GM23248 (cell line): ENCODE measurements at regions not wholly inside any gene's neighbourhood (a gene's known extent, or its start where the extent isn't known, plus 50 kb on each side); places are given as distances from the start of the nearest gene placed in this dataset.

Source experiments
- EZH2 ChIP-seq: fragments of 200-600 bp; sonication (generic); IDR thresholded peaks from 2 replicates; pipeline ENCODE4 v1.6.1; 2018; ENCODE audit warnings: antibody characterized with exemption, mild to moderate bottlenecking; ENCODE audit not compliant: insufficient read depth, poor library complexity, severe bottlenecking
- EZH2phosphoT487 ChIP-seq: fragments of 200-600 bp; sonication (generic); IDR thresholded peaks from 2 replicates; pipeline ENCODE4 v1.6.1; 2018; ENCODE audit warnings: antibody characterized with exemption, moderate library complexity, mild to moderate bottlenecking, low read depth; ENCODE audit not compliant: insufficient read depth

DNA sequence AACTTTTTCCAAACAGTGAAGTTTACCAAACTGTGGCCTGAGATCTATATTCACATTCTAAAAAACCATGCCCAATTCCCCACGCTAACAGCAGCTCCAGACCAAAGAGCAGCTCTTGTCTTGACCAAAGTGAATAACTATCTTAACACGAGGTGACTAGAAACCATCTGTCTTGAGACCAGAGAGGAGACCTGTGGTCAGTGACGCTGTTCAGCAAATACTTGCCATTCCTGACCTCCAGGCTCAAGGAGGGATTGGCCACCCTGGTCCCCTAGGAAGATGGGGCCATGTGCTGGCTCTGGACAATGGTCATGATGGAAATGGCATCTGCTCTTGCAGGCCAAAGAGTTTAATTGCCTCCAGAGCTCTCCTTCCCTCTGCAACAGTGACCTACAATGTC is 104.4 kb upstream of the CD93 start:
- TF ChIP-seq EZH2: no peak
- TF ChIP-seq EZH2phosphoT487: no peak
